Activated CD8-positive, alpha-beta T cell treated with anti-CD3 and anti-CD28 coated beads for 36 hours (primary cell): ENCODE measurements at regions not wholly inside any gene's neighbourhood (a gene's known extent, or its start where the extent isn't known, plus 50 kb on each side); places are given as distances from the start of the nearest gene placed in this dataset.

Experiments
- ATAC-seq: fragments of 200-7000 bp; cut with Tn5 transposase; one replicate; pipeline ENCODE4 v1.10.0; 2021; ENCODE audit warnings: mild to moderate bottlenecking, moderate library complexity
- CTCF ChIA-PET: fragments of 350-600 bp; sonication (Branson Sonifier 250); formaldehyde crosslinking; loops from one replicate; lab custom pipeline; 2021; ENCODE audit warnings: antibody characterized with exemption; lab: Charles Lee
- POLR2A ChIA-PET: fragments of 350-600 bp; sonication (Branson Sonifier 250); formaldehyde crosslinking; loops from one replicate; lab custom pipeline; 2021; ENCODE audit warnings: antibody characterized with exemption; lab: Charles Lee
- DNase-seq: peaks from one replicate; pipeline ENCODE4 v3.0.0-alpha.2; 2020
- H3K27ac Mint-ChIP-seq: one replicate; pipeline ENCODE4 v1.8.0; 2021; ENCODE audit warnings: mild to moderate bottlenecking, mixed read lengths
- H3K27me3 Mint-ChIP-seq: one replicate; pipeline ENCODE4 v1.8.0; 2021; ENCODE audit warnings: mixed read lengths
- H3K36me3 Mint-ChIP-seq: one replicate; pipeline ENCODE4 v1.8.0; 2021; ENCODE audit warnings: low read depth, mixed read lengths
- H3K4me1 Mint-ChIP-seq: one replicate; pipeline ENCODE4 v1.8.0; 2021; ENCODE audit warnings: low read depth, mixed read lengths
- H3K4me3 Mint-ChIP-seq: one replicate; pipeline ENCODE4 v1.8.0; 2021; ENCODE audit warnings: mild to moderate bottlenecking, moderate library complexity, mixed read lengths
- H3K9me3 Mint-ChIP-seq: one replicate; pipeline ENCODE4 v1.8.0; 2021; ENCODE audit warnings: mixed read lengths
- intact Hi-C: fragments of 100-400 bp; cut with micrococcal nuclease; formaldehyde crosslinking; loops from one replicate; pipeline ENCODE4 v1.10.0; 2022
- TF ChIP-seq, protein P1 (sequence below): fragments of 200-600 bp; IDR thresholded peaks from one replicate; pipeline ENCODE4 v1.8.0; 2022; ENCODE audit warnings: antibody characterized with exemption, mild to moderate bottlenecking

DNA sequence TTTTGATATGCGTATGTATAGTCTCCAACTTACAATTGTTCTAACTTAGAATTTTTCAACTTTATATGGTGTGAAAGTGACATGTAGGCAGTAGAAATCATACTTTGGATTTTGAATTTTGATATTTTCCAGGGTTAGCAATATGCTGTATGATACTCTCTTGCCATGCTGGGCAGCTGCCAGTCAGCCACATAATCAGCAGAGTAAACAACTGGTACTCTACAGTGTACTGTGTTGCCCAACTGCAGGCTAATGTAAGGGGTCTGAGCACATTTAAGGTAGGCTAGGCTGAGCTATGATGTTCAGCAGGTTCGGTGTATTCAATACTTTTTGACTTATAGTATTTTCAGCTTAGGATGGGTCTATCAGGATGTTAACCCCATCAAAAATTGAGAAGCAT, 52.0 kb upstream of the RYK start:
- H3K36me3 Mint-ChIP-seq: no peaks in the 10 kb centered on the region
- POLR2A ChIA-PET: interaction anchor here (0.6 to 1.2 kb wide), 3 partner anchors 8 to 71 kb away, joined by 3 read pairs; no protein-coding TSS in a partner anchor
- no peaks in the 10 kb centered on the region for H3K9me3 Mint-ChIP-seq
- TF ChIP-seq, protein P1, sequence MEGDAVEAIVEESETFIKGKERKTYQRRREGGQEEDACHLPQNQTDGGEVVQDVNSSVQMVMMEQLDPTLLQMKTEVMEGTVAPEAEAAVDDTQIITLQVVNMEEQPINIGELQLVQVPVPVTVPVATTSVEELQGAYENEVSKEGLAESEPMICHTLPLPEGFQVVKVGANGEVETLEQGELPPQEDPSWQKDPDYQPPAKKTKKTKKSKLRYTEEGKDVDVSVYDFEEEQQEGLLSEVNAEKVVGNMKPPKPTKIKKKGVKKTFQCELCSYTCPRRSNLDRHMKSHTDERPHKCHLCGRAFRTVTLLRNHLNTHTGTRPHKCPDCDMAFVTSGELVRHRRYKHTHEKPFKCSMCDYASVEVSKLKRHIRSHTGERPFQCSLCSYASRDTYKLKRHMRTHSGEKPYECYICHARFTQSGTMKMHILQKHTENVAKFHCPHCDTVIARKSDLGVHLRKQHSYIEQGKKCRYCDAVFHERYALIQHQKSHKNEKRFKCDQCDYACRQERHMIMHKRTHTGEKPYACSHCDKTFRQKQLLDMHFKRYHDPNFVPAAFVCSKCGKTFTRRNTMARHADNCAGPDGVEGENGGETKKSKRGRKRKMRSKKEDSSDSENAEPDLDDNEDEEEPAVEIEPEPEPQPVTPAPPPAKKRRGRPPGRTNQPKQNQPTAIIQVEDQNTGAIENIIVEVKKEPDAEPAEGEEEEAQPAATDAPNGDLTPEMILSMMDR: no peak
- H3K27ac Mint-ChIP-seq: no peak overlapping the region
- H3K4me3 Mint-ChIP-seq: no peak overlapping the region
- DNase-seq: no peak
- no peaks in the 10 kb centered on the region for H3K4me1 Mint-ChIP-seq
- CTCF ChIA-PET: interaction anchor here (1.2 to 6.5 kb wide), 5 partner anchors 78 to 175 kb away, joined by 3 to 55 read pairs (median 8); no protein-coding TSS in a partner anchor
- intact Hi-C loops: no loop called here
- peaks cover 26% of the 10 kb centered on the region for H3K27me3 Mint-ChIP-seq
- ATAC-seq: no peak

DNA sequence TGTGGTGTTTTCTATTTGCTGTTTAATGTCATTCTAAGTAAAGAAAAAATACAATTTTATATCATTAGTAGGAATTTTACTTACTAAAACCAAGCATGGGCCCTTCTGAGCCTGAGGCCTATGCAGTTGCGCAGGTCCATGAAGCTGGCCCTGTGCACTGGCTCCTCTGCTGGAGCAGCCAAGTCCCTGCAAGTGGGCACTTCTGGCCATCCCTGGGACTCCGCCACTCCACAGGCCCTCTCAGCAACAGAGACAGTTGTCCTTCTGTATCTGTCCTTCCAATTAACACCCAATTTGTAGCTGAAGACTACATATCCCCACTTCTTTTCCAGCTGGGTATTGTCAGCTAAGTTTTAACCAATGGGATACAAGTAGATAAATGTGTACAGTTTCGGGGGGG, 49.9 kb upstream of the RYK start:
- Mint-ChIP-seq H3K36me3 (peaks cover 3% of the 10 kb centered on the region), H3K9me3 (peaks cover 5% of the 10 kb centered on the region), H3K27ac (no peak overlapping the region), H3K27me3 (peaks cover 21% of the 10 kb centered on the region), H3K4me3 (no peak overlapping the region), H3K4me1 (no peaks in the 10 kb centered on the region)
- ChIA-PET POLR2A (no interaction called here), CTCF (interaction anchor here (1.1 to 6.5 kb wide), 5 partner anchors 63 to 172 kb away, joined by 3 to 55 read pairs (median 4); no protein-coding TSS in a partner anchor)
- ATAC-seq: no peak
- no peak for DNase-seq
- intact Hi-C loops: no loop called here
- TF ChIP-seq, protein P1: no peak
